ENCODE measurements at regions not wholly inside any gene's neighbourhood (a gene's known extent, or its start where the extent isn't known, plus 50 kb on each side); places are given as distances from the start of the nearest gene placed in this dataset.
"Not testable (repeated sequence)": the region's sequence is repeated elsewhere in the genome, so short reads cannot be mapped to it uniquely, and the experiment has no call there.

- DNase-seq: no peak
Observed at GRCh38 chr5:39946356-39947045, 521.7 kb upstream of the DAB2 start.

GRCh38 chr5:39945870-39946269 lies 521.1 kb upstream of the DAB2 start:
- DNase-seq: no peak

GRCh38 chr5:39943811-39944210 lies 519.0 kb upstream of the DAB2 start:
- DNase-seq: no peak

GRCh38 chr5:39942606-39943005 lies 517.8 kb upstream of the DAB2 start:
- no peak for DNase-seq

GRCh38 chr5:39941416-39941815 lies 516.6 kb upstream of the DAB2 start:
- DNase-seq: no peak

- DNase-seq: no peak
Observed at GRCh38 chr5:39934830-39935229, 510.1 kb upstream of the DAB2 start.

GRCh38 chr5:39933061-39933460 lies 508.3 kb upstream of the DAB2 start:
- DNase-seq: no peak

- no peak for DNase-seq
Observed at GRCh38 chr5:39928709-39929108, 503.9 kb upstream of the DAB2 start.

- DNase-seq: no peak
Observed at GRCh38 chr5:39919876-39920275, 495.1 kb upstream of the DAB2 start.

- no peak for DNase-seq
Observed at GRCh38 chr5:39912906-39913305, 488.1 kb upstream of the DAB2 start.

- not testable (repeated sequence) for DNase-seq
Observed at GRCh38 chr5:39907267-39907951, 482.6 kb upstream of the DAB2 start.

GRCh38 chr5:39906146-39906545 lies 481.4 kb upstream of the DAB2 start:
- no peak for DNase-seq

GRCh38 chr5:39905356-39905755 lies 480.6 kb upstream of the DAB2 start:
- DNase-seq: no peak

GRCh38 chr5:39902626-39903025 lies 477.8 kb upstream of the DAB2 start:
- no peak for DNase-seq

- DNase-seq: no peak
Observed at GRCh38 chr5:39898731-39899130, 474.0 kb upstream of the DAB2 start.

GRCh38 chr5:39896706-39897105 lies 471.9 kb upstream of the DAB2 start:
- DNase-seq: no peak

GRCh38 chr5:39896104-39896503 lies 471.3 kb upstream of the DAB2 start:
- no peak for DNase-seq

- DNase-seq: no peak
Observed at GRCh38 chr5:39892708-39893107, 467.9 kb upstream of the DAB2 start.

- no peak for DNase-seq
Observed at GRCh38 chr5:39891376-39891775, 466.6 kb upstream of the DAB2 start.

- no peak for DNase-seq
Observed at GRCh38 chr5:39880985-39881384, 456.2 kb upstream of the DAB2 start.

GRCh38 chr5:39877479-39877878 lies 452.7 kb upstream of the DAB2 start:
- no peak for DNase-seq

- no peak for DNase-seq
Observed at GRCh38 chr5:39876146-39876545, 451.4 kb upstream of the DAB2 start.

- DNase-seq: no peak
Observed at GRCh38 chr5:39870137-39870536, 445.4 kb upstream of the DAB2 start.

- no peak for DNase-seq
Observed at GRCh38 chr5:39869396-39869795, 444.6 kb upstream of the DAB2 start.

- DNase-seq: no peak
Observed at GRCh38 chr5:39867923-39868322, 443.1 kb upstream of the DAB2 start.
